Activated CD8-positive, alpha-beta memory T cell treated with anti-CD3 and anti-CD28 coated beads for 36 hours (primary cell): ENCODE measurements at regions not wholly inside any gene's neighbourhood (a gene's known extent, or its start where the extent isn't known, plus 50 kb on each side); places are given as distances from the start of the nearest gene placed in this dataset.
"Not testable (repeated sequence)": the region's sequence is repeated elsewhere in the genome, so short reads cannot be mapped to it uniquely, and the experiment has no call there.

Experiments used
- CTCF ChIA-PET: fragments of 350-600 bp; sonication (Branson Sonifier 250); formaldehyde crosslinking; loops from one replicate; lab custom pipeline; 2021; ENCODE audit warnings: antibody characterized with exemption; lab: Charles Lee
- POLR2A ChIA-PET: fragments of 350-600 bp; sonication (Branson Sonifier 250); formaldehyde crosslinking; loops from one replicate; lab custom pipeline; 2021; ENCODE audit warnings: antibody characterized with exemption; lab: Charles Lee

DNA sequence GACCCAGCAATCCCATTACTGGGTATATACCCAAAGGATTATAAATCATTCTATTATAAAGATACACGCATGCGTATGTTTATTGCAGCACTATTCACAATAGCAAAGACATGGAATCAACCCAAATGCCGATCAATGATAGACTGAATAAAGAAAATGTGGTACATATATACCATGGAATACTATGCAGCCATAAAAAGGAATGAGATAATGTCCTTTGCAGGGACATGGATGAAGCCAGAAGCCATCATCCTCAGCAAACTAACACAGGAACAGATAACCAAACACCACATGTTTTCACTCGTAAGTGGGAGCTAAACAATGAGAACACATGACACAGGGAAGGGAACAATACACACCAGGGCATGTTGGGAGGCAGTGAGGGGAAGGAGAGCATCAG is 245.7 kb downstream of the DEPDC1B start:
- POLR2A ChIA-PET, CTCF ChIA-PET: not testable (repeated sequence)

- ChIA-PET CTCF (no interaction called here), POLR2A (no interaction called here)
Measured at GRCh38 chr5:60453186-60453976, 246.6 kb downstream of the DEPDC1B start.

DNA sequence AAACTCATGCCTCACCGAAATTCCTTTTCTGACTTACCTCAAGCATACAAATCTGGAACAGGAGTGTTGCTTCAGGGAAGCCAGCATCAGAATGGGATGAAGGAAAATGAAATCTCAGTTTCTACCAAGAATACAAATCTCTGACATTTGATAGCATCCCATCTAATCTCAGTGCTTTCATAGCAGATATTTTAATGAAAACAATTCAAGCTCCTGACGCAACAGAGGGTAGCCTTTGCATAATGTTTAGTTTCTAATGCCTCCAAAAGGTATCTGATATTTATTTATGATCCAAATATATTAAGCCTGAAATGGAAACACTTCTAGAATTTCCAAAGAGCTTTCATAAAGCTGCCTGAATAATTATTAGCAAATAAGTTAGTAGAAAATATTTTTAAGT is 251.4 kb downstream of the DEPDC1B start:
- CTCF ChIA-PET = no interaction called here
- POLR2A ChIA-PET = no interaction called here

GRCh38 chr5:60447488-60447920 is 252.5 kb downstream of the DEPDC1B start:
- ChIA-PET CTCF (no interaction called here), POLR2A (no interaction called here)

GRCh38 chr5:60446917-60447316 is 253.0 kb downstream of the DEPDC1B start:
- ChIA-PET POLR2A (no interaction called here), CTCF (no interaction called here)

DNA sequence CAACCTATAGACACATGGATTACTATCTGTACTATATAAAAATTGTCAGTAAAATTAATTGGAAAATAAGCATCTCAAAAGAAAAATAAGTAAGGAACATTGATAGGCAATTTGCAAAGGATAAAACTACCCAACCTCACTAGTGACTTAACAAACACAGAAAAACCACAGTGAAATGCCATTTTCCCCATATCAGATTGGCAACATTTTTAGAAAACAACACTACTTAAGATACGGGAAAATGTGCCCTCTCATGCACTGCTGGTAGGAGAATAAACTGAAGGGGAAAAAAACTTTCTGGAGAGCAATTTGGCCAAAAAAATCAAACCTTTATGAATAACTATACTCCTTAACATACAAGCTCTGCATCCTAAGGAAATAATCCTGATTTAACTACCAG is 254.0 kb downstream of the DEPDC1B start:
- ChIA-PET CTCF (no interaction called here), POLR2A (no interaction called here)

- CTCF ChIA-PET = no interaction called here
- POLR2A ChIA-PET = no interaction called here
Measured at GRCh38 chr5:60445427-60445826, 254.5 kb downstream of the DEPDC1B start.

GRCh38 chr5:60444661-60445360 is 255.2 kb downstream of the DEPDC1B start:
- ChIA-PET CTCF (no interaction called here), POLR2A (no interaction called here)

DNA sequence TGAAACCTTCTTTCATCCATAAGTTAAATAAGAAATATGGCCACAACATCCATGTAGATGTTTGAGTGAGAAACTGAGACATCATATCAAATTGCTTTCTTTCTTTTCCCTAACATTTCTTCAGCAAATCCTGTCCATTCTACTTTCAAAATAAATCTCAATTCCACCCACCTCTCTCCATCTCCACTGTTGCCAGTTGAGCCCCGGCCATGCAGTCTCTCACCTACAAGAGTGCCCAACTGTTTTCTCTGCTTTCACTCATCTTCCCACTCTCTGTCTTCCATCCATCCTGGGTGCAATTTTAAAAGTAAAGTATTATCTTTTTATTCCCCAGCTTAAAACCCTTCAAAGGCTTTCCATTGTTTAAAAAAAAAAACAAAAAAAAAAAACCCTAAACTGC is 260.4 kb downstream of the DEPDC1B start:
- POLR2A ChIA-PET = no interaction called here
- CTCF ChIA-PET = no interaction called here

- POLR2A ChIA-PET = no interaction called here
- CTCF ChIA-PET = no interaction called here
Measured at GRCh38 chr5:60437308-60437707, 262.7 kb downstream of the DEPDC1B start.

DNA sequence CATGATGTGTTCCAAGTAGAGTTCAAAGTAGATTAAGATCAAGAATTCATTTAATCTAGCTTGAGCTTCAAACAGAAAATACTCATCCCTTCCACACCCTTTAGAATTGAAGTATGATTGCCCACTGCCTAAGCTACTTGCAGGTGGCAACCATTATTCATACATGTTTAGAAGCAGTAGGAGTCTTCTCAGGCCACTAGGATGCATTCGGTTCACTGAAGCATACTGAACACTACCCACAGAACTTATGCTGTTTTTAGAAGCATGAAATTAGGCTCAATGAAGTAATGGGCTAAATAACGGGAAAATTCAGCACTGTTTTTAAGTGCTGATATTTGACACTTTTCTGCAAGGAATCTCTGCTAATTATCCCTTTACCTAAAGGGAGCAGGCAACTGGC is 263.4 kb downstream of the DEPDC1B start:
- CTCF ChIA-PET = no interaction called here
- POLR2A ChIA-PET = no interaction called here

GRCh38 chr5:60435808-60436207 is 264.2 kb downstream of the DEPDC1B start:
- ChIA-PET CTCF (no interaction called here), POLR2A (no interaction called here)

- CTCF ChIA-PET = not testable (repeated sequence)
Measured at GRCh38 chr5:60426189-60426588, 273.8 kb downstream of the DEPDC1B start.

GRCh38 chr5:60420773-60421172 is 279.2 kb downstream of the DEPDC1B start:
- CTCF ChIA-PET = not testable (repeated sequence)

More at GRCh38 chr5:60426189-60426588, 273.8 kb downstream of the DEPDC1B start:
- POLR2A ChIA-PET = not testable (repeated sequence)

DNA sequence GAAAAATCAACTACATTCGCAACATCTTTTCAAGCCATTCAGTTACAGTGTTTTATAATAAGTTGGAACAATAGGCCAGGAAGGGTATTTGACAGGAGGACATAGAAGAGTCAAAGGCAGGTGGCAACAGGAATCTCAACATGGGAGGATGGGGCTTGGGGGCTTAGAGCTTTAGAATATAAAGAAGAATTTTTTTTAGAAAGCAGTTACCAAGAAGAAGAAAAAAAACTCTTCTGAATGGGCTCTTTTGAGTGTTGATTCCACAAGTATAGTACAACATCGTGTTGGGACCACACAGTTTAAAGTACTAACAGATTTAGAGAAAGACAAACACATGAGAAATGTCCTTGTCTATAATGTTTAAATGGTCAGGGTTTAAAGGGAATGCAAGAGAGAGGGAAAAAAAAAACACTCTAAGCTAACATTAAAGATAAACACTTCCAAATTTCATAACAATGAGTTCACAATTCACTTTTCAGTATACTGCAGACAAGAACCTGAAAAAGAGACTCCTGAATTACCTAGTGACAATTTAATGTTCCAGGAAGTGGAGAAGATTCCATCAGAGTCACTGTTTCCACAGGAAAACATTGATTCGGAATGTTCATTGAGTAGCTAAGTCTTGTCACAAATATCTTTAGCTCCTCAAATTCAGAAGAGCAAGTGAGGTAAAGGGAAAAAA is 282.3 kb downstream of the DEPDC1B start:
- ChIA-PET POLR2A (no interaction called here), CTCF (no interaction called here)

More at GRCh38 chr5:60420773-60421172, 279.2 kb downstream of the DEPDC1B start:
- POLR2A ChIA-PET = not testable (repeated sequence)

DNA sequence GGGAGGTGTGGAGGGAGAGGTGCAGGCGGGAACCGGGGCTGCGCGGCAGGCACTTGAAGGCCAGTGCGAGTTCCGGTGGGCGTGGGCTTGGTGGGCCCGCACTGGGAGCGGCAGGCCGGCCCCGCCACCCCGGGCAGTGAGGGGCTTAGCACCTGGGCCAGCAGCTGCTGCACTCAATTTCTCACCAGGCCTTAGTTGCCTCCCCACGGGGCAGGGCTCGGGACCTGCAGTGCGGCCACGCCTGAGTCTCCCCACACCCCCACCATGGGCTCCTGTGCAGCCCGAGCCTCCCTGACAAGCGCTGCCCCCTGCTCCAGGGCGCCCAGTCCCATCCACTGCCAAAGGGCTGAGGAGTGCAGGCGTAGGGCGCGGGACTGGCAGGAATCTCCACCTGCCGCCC is 284.5 kb downstream of the DEPDC1B start:
- POLR2A ChIA-PET = no interaction called here
- CTCF ChIA-PET = no interaction called here

GRCh38 chr5:60410427-60410826 is 289.5 kb downstream of the DEPDC1B start:
- ChIA-PET CTCF (no interaction called here), POLR2A (no interaction called here)

DNA sequence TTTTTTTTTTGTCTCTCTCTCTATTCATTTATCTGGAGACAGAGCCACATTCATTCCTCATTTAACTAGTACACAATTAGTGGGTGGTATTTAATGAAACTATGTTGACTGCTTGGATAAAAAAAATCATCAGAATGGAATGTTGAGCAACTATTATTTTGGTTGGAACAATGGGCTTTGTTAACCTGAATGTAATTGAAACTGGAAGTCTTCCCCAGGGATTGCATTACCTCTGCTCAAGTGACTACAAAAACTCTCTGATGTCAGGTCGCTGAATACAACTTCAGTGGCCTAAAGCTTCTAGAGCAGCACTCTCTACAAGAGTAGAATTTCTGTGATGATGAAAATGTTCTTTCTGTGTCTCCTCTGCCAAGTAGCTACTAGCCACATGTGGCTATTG is 295.8 kb downstream of the DEPDC1B start:
- CTCF ChIA-PET = no interaction called here
- POLR2A ChIA-PET = no interaction called here

DNA sequence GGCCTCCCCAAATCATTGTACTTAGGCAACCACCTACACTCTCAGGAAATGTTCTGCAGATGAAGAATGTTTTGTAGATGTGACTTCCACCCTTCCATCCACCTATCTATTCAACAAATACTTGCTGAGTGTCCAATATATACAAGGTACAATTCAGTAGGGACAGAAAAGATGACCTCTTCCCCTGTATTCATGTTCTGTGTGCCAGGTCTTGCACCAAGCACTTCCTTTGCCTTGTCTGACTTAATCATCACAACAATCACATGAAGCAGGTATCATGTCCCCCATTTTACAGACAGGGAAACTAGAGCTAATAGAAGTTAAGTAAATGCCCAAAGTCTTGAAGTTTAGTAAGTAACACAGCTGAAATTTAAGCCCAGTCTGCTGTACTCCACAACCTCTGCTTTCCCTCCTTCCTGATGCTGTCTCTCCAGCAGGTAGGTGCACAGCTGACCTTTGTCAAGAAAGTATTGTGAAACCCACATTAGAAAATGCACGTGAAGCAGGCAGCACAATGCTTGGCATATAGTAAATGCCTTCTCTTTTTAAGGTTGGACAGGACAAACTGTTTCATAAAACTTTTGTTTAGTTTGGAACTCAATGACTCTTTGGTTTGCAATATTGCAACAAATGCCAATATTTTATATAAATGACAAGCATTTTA is 296.5 kb downstream of the DEPDC1B start:
- ChIA-PET CTCF (no interaction called here), POLR2A (no interaction called here)

DNA sequence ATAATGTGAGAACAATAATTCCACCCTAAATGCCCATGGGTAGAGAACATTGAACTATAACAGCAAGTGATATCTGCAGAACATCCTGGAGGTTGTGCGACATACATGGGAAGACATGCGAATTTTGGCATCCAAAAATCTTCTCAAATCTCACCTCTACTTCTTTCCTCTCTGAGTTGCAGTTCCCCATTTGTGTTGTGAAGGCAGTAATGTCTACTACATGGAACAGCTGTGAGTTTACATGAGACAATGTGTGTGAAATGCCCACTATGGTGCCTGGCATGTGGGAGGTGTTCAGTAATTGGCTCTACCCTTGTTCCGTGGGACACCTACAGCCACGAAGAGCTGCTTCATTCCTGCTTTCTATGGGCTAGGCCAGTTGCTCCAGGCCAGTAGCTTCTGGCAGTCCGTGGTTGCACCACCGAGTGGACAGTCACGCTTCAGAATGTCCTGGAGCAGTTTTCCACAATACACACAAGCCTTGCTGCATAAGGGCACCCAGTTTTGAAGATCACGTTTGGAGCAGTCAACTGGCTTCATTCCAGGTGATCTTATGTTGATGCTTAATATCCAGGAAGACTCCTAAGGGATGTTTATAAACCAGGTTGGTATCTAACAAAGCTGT is 297.7 kb downstream of the DEPDC1B start:
- POLR2A ChIA-PET = no interaction called here
- CTCF ChIA-PET = no interaction called here
